Prostate gland (tissue), 2 donors: ENCODE measurements at regions not wholly inside any gene's neighbourhood (a gene's known extent, or its start where the extent isn't known, plus 50 kb on each side); places are given as distances from the start of the nearest gene placed in this dataset.

Experiments
- DNase-seq: peaks from one replicate; pipeline ENCODE4 v3.0.0-alpha.2; 2019; ENCODE audit warnings: low spot score
- H3K27ac ChIP-seq, 2 donors: fragments of 200-600 bp; sonication (generic); 2 replicates each; pipeline ENCODE4 v1.5.1; 2017 to 2019
- H3K27me3 ChIP-seq: fragments of 200-600 bp; sonication (generic); replicated peaks from 2 replicates; pipeline ENCODE4 v1.5.1; 2019; ENCODE audit not compliant: insufficient read depth
- H3K36me3 ChIP-seq, 2 donors: fragments of 200-600 bp; sonication (generic); 1 replicate in 1 of 2; 2 replicates in 1 of 2; pipeline versions ENCODE4 v1.5.1 to v1.8.1; 2017 to 2019
- H3K4me1 ChIP-seq: fragments of 200-600 bp; sonication (generic); replicated peaks from 2 replicates; pipeline ENCODE4 v1.5.1; 2019
- H3K4me3 ChIP-seq, 2 donors: fragments of 200-600 bp; sonication (generic); 2 replicates each; pipeline ENCODE4 v1.5.1; 2017 to 2019
- H3K9me3 ChIP-seq: fragments of 200-600 bp; sonication (generic); 2 replicates; pipeline ENCODE4 v1.5.1; 2017
- POLR2A ChIP-seq: fragments of 450-650 bp; IDR thresholded peaks from one replicate; pipeline ENCODE4 v1.6.1; 2016; ENCODE audit warnings: antibody characterized with exemption, mild to moderate bottlenecking
- POLR2AphosphoS5 ChIP-seq: sonication (generic); formaldehyde crosslinking; IDR thresholded peaks from one replicate; pipeline ENCODE4 v1.6.1; 2017; ENCODE audit warnings: antibody characterized with exemption
- WGBS: methylation state at CpG from one replicate; pipeline ENCODE4 v1.1.5; 2018; 5-methylcytosine and 5-hydroxymethylcytosine counted together
- intact Hi-C: fragments of 100-400 bp; cut with DNase I; formaldehyde crosslinking; loops from one replicate; pipeline ENCODE4 v1.14.2; 2022
- TF ChIP-seq, protein P1 (sequence below), 4 experiments: fragments of 200-600 bp in 2 of 4; fragments of 450-650 bp in 2 of 4; sonication (generic) in 2 of 4; IDR thresholded peaks; 1 replicate in 3 of 4; 2 replicates in 1 of 4; pipeline ENCODE4 v1.5.1; 2016 to 2019; ENCODE audit warnings: antibody characterized with exemption in 4 of 4, mild to moderate bottlenecking in 2 of 4, moderate library complexity in 2 of 4

DNA sequence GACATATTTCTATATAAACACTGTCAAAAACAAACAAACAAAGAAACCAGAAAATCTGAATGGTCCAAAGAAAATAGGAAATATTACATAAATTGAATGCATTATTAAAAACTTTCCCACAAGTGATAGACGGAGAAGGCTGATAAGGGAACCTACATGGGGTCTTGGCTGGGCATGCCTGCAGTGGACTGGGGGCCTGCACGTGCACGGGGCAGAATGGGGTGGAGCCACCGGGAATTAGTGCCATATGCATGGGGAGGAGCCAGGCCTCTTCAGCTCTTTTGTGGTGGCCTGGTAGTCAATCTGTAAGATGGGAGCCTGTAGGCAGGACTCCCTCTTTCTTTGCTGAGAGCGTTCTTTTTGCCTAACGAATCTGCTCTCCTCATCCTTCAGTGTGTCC, 1031.7 kb upstream of the FBXO33 start:
- no peak for DNase-seq
- TF ChIP-seq, protein P1, sequence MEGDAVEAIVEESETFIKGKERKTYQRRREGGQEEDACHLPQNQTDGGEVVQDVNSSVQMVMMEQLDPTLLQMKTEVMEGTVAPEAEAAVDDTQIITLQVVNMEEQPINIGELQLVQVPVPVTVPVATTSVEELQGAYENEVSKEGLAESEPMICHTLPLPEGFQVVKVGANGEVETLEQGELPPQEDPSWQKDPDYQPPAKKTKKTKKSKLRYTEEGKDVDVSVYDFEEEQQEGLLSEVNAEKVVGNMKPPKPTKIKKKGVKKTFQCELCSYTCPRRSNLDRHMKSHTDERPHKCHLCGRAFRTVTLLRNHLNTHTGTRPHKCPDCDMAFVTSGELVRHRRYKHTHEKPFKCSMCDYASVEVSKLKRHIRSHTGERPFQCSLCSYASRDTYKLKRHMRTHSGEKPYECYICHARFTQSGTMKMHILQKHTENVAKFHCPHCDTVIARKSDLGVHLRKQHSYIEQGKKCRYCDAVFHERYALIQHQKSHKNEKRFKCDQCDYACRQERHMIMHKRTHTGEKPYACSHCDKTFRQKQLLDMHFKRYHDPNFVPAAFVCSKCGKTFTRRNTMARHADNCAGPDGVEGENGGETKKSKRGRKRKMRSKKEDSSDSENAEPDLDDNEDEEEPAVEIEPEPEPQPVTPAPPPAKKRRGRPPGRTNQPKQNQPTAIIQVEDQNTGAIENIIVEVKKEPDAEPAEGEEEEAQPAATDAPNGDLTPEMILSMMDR (IDR thresholded peaks at IDR 0.05) = no peak
- TF ChIP-seq POLR2AphosphoS5 = no peak
- no peak for TF ChIP-seq POLR2A
- Histone ChIP-seq H3K9me3 (no peaks in the 10 kb centered on the region), H3K27ac (no peak overlapping the region), H3K4me3 (no peak overlapping the region), H3K27me3 (no peaks in the 10 kb centered on the region), H3K36me3 (no peaks in the 10 kb centered on the region), H3K4me1 (no peaks in the 10 kb centered on the region)
- WGBS = 85% methylated on average over 6 of the region's 6 CpGs
- intact Hi-C loops = no loop called here

DNA sequence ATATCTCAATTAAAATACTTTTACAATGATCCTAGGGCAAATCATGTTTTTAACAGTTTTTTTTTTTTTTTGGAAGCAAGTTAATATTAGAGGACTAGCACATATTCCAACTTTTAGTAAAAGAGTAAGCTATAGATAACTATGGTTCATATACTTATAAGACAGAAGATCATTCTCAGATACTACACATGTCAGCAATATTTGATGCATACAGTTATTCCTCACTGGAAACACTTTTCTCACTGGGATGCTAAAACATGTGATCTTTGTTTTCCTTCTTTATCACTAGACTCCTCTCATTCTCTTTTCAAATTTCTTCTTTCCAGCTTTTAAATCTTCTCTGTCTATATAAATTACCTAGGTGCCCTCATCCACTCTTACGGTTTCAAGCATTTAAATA, 1020.4 kb upstream of the FBXO33 start:
- Histone ChIP-seq H3K4me1 (no peaks in the 10 kb centered on the region), H3K27ac (no peak overlapping the region), H3K27me3 (no peaks in the 10 kb centered on the region), H3K9me3 (no peaks in the 10 kb centered on the region), H3K36me3 (no peaks in the 10 kb centered on the region), H3K4me3 (no peak overlapping the region)
- WGBS = 95% methylated on average over 1 of the region's 1 CpG
- no peak for DNase-seq
- intact Hi-C loops = no loop called here
- no peak for TF ChIP-seq POLR2AphosphoS5
- TF ChIP-seq, protein P1 (IDR thresholded peaks at IDR 0.05) = no peak
- no peak for TF ChIP-seq POLR2A

DNA sequence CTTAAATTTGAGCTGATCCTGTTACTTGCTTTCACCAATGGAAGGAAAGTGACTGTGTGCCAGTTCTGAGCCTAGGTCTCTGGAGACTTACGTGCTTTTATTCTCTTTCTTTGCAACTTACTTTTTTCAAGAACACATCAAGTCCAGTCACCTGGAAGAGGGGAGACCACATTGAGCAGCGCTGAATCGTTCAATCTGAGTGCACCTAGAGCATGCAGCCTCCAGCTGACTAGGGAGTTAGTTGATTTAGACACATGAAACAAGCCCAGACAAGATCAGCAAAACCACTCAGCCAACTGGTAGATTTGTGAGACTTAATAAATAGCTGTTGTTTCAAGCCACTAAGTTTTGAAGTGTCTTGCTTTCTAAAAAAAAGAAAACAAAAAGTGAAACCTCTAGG, 1014.8 kb upstream of the FBXO33 start:
- Histone ChIP-seq H3K36me3 (no peaks in the 10 kb centered on the region), H3K27me3 (no peaks in the 10 kb centered on the region), H3K9me3 (no peaks in the 10 kb centered on the region), H3K4me3 (no peak overlapping the region), H3K4me1 (no peaks in the 10 kb centered on the region), H3K27ac (no peak overlapping the region)
- WGBS = 26% methylated on average over 3 of the region's 3 CpGs
- DNase-seq = no peak
- intact Hi-C loops = no loop called here
- no peak for TF ChIP-seq POLR2AphosphoS5
- TF ChIP-seq, protein P1 (IDR thresholded peaks at IDR 0.05) = no peak
- no peak for TF ChIP-seq POLR2A

DNA sequence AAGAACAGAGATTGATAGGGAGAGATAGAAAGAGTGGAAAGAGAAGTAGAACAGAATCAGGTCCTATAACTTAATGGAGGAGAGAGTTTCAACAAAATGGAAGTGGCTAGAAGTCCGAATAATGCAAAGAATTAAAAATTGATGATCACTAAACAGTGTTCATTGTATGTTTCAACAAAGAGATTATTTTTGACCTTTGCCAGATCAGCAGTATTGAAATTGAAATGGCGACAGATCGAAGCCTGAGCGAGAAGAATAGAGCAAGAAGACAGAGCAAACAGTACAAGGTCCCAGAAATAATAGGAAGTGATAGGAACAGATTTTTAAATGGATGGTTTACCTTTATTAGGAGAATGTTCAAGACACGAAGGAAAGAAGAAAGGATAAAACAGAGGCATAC, 1012.8 kb upstream of the FBXO33 start:
- Histone ChIP-seq H3K27ac (no peak overlapping the region), H3K4me1 (no peaks in the 10 kb centered on the region), H3K36me3 (no peaks in the 10 kb centered on the region), H3K9me3 (no peaks in the 10 kb centered on the region), H3K27me3 (no peaks in the 10 kb centered on the region), H3K4me3 (no peak overlapping the region)
- TF ChIP-seq, protein P1 (IDR thresholded peaks at IDR 0.05) = no peak
- TF ChIP-seq POLR2AphosphoS5 (no peak), POLR2A (no peak)
- WGBS = 88% methylated on average over 5 of the region's 5 CpGs
- intact Hi-C loops = no loop called here
- DNase-seq = no peak

DNA sequence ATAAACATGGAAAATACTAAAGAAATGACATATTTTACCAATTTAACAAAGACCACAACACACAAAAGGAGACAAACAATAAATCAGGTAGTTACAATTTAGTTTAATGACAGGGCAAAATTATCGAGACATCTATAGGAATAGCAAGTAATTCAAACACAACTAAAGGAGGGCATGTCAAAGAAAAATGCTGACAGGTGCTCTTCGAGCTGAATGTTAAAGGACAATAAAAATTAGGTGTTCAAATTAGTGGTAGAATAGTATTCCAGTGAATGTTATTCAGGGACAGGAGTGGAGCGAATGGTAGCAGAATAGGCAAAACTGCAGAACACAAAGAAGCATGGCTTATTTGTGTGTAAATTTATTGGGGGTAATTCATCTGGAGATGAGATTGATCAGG, 1004.3 kb upstream of the FBXO33 start:
- TF ChIP-seq, protein P1 (IDR thresholded peaks at IDR 0.05) = no peak
- TF ChIP-seq POLR2AphosphoS5 (no peak), POLR2A (no peak)
- H3K27me3 ChIP-seq = no peaks in the 10 kb centered on the region
- no peaks in the 10 kb centered on the region for H3K9me3 ChIP-seq
- no peaks in the 10 kb centered on the region for H3K36me3 ChIP-seq
- WGBS = 65% methylated on average over 3 of the region's 3 CpGs
- intact Hi-C loops = no loop called here
- DNase-seq = no peak
- H3K4me3 ChIP-seq = no peak overlapping the region
- no peaks in the 10 kb centered on the region for H3K4me1 ChIP-seq
- no peak overlapping the region for H3K27ac ChIP-seq
